MM.1S (cell line): ENCODE measurements at regions not wholly inside any gene's neighbourhood (a gene's known extent, or its start where the extent isn't known, plus 50 kb on each side); places are given as distances from the start of the nearest gene placed in this dataset.
"Not testable (repeated sequence)": the region's sequence is repeated elsewhere in the genome, so short reads cannot be mapped to it uniquely, and the experiment has no call there.

Experiments
- DNase-seq: peaks from one replicate; pipeline ENCODE4 v3.0.0-alpha.2; 2015
- H2AFZ ChIP-seq: fragments of 300-600 bp; sonication (generic); 2 replicates; pipeline ENCODE4 v1.6.0; 2016; ENCODE audit warnings: antibody characterized with exemption, low read length
- H3F3A ChIP-seq: fragments of 300-600 bp; sonication (generic); 2 replicates; pipeline ENCODE4 v1.6.1; 2016; ENCODE audit warnings: mild to moderate bottlenecking, antibody characterized with exemption, low read length, moderate library complexity, mixed read lengths; ENCODE audit not compliant: insufficient read depth
- H3K27ac ChIP-seq: fragments of 300-600 bp; sonication (generic); 2 replicates; pipeline ENCODE4 v1.5.1; 2016; ENCODE audit warnings: mild to moderate bottlenecking, low read length
- H3K27me3 ChIP-seq: fragments of 300-600 bp; sonication (generic); replicated peaks from 2 replicates; pipeline ENCODE4 v1.6.0; 2016; ENCODE audit warnings: low read length; ENCODE audit not compliant: insufficient read depth
- H3K36me3 ChIP-seq: fragments of 300-600 bp; sonication (generic); replicated peaks from 2 replicates; pipeline ENCODE4 v1.6.1; 2016; ENCODE audit warnings: mild to moderate bottlenecking, low read length, mixed read lengths; ENCODE audit not compliant: insufficient read depth
- H3K4me1 ChIP-seq: fragments of 300-600 bp; sonication (generic); 2 replicates; pipeline ENCODE4 v1.6.1; 2016; ENCODE audit warnings: low read length, mixed read lengths
- H3K4me2 ChIP-seq: fragments of 300-600 bp; sonication (generic); 2 replicates; pipeline ENCODE4 v1.6.0; 2016; ENCODE audit warnings: low read depth, low read length
- H3K4me3 ChIP-seq: fragments of 300-600 bp; sonication (generic); 2 replicates; pipeline ENCODE4 v1.5.1; 2016; ENCODE audit warnings: low read length, mixed read lengths
- H3K79me2 ChIP-seq: fragments of 300-600 bp; sonication (generic); 2 replicates; pipeline ENCODE4 v1.6.1; 2016; ENCODE audit warnings: mixed run types, low read length, mixed read lengths
- H3K9ac ChIP-seq: fragments of 300-600 bp; sonication (generic); 2 replicates; pipeline ENCODE4 v1.6.1; 2016; ENCODE audit warnings: low read length, mixed read lengths
- H3K9me2 ChIP-seq: fragments of 300-600 bp; sonication (generic); replicated peaks from 2 replicates; pipeline ENCODE4 v1.6.1; 2016; ENCODE audit warnings: mild to moderate bottlenecking, low read length, mixed read lengths; ENCODE audit not compliant: insufficient read depth
- H3K9me3 ChIP-seq: fragments of 300-600 bp; sonication (generic); replicated peaks from 2 replicates; pipeline ENCODE4 v1.6.1; 2016; ENCODE audit warnings: mild to moderate bottlenecking, low read length, mixed read lengths; ENCODE audit not compliant: insufficient read depth
- H4K20me1 ChIP-seq: fragments of 300-600 bp; sonication (generic); 2 replicates; pipeline ENCODE4 v1.6.1; 2016; ENCODE audit warnings: mild to moderate bottlenecking, low read length, moderate library complexity, mixed read lengths; ENCODE audit not compliant: insufficient read depth
- CTCF ChIP-seq: fragments of 300-600 bp; sonication (generic); IDR thresholded peaks from 2 replicates; pipeline ENCODE4 v1.5.1; 2016; ENCODE audit warnings: antibody characterized with exemption, low read length, mixed read lengths
- EZH2 ChIP-seq: fragments of 300-600 bp; sonication (generic); optimal IDR thresholded peaks from 2 replicates; pipeline ENCODE3; 2017; ENCODE audit warnings: low read depth, mild to moderate bottlenecking, antibody characterized with exemption, low read length, mixed read lengths
- EZH2phosphoT487 ChIP-seq: fragments of 300-600 bp; sonication (generic); IDR thresholded peaks from 2 replicates; pipeline ENCODE4 v1.6.1; 2018; ENCODE audit warnings: antibody characterized with exemption, low read length

- DNase-seq, result no peak
- no peaks in the 10 kb centered on the region; the same call in 1 of the 2 replicates for H3K36me3 ChIP-seq
- H3K9me3 ChIP-seq, result no peaks in the 10 kb centered on the region; the same call in 1 of the 2 replicates
- peaks cover 14% of the 10 kb centered on the region for H3K4me1 ChIP-seq
- H3K4me2 ChIP-seq, result no peak overlapping the region
- H4K20me1 ChIP-seq, result no peaks in the 10 kb centered on the region
- no peaks in the 10 kb centered on the region for H3K9me2 ChIP-seq
- H3K4me3 ChIP-seq, result no peak overlapping the region
- H2AFZ ChIP-seq, result no peak overlapping the region
- H3K27me3 ChIP-seq, result no peaks in the 10 kb centered on the region
- TF ChIP-seq EZH2 (no peak), EZH2phosphoT487 (no peak), CTCF (no peak)
- no peaks in the 10 kb centered on the region for H3F3A ChIP-seq
- H3K27ac ChIP-seq, result no peak overlapping the region
- H3K79me2 ChIP-seq, result no peaks in the 10 kb centered on the region
- no peak overlapping the region for H3K9ac ChIP-seq
Measured at GRCh38 chr12:46569826-46570439, 197.4 kb upstream of the SLC38A2 start.

- Histone ChIP-seq H3K79me2 (no peaks in the 10 kb centered on the region), H3K4me2 (no peak overlapping the region), H4K20me1 (no peaks in the 10 kb centered on the region), H3K27ac (no peak overlapping the region), H3F3A (no peaks in the 10 kb centered on the region), H3K36me3 (no peaks in the 10 kb centered on the region; the same call in 1 of the 2 replicates), H3K4me1 (peaks cover 14% of the 10 kb centered on the region), H3K27me3 (no peaks in the 10 kb centered on the region), H3K9ac (no peak overlapping the region), H3K4me3 (no peak overlapping the region), H2AFZ (no peak overlapping the region), H3K9me3 (no peaks in the 10 kb centered on the region; the same call in 1 of the 2 replicates), H3K9me2 (no peaks in the 10 kb centered on the region)
- DNase-seq, result no peak
- no peak for TF ChIP-seq EZH2phosphoT487
- no peak for TF ChIP-seq CTCF
Measured at GRCh38 chr12:46567667-46568066, 195.1 kb upstream of the SLC38A2 start.

- H4K20me1 ChIP-seq, result no peaks in the 10 kb centered on the region
- peaks cover 7% of the 10 kb centered on the region; the same call in 1 of the 2 replicates for H3F3A ChIP-seq
- no peak overlapping the region for H2AFZ ChIP-seq
- DNase-seq, result no peak
- H3K79me2 ChIP-seq, result no peaks in the 10 kb centered on the region
- H3K9me2 ChIP-seq, result no peaks in the 10 kb centered on the region
- H3K9ac ChIP-seq, result no peak overlapping the region
- TF ChIP-seq EZH2 (no peak), CTCF (no peak), EZH2phosphoT487 (no peak)
- H3K4me1 ChIP-seq, result peaks cover 28% of the 10 kb centered on the region
- no peak overlapping the region for H3K4me2 ChIP-seq
- H3K27ac ChIP-seq, result no peak overlapping the region
- no peak overlapping the region for H3K4me3 ChIP-seq
- no peaks in the 10 kb centered on the region for H3K27me3 ChIP-seq
- H3K9me3 ChIP-seq, result no peaks in the 10 kb centered on the region; the same call in 1 of the 2 replicates
- no peaks in the 10 kb centered on the region for H3K36me3 ChIP-seq
Measured at GRCh38 chr12:46562625-46563225, 190.2 kb upstream of the SLC38A2 start.

DNA sequence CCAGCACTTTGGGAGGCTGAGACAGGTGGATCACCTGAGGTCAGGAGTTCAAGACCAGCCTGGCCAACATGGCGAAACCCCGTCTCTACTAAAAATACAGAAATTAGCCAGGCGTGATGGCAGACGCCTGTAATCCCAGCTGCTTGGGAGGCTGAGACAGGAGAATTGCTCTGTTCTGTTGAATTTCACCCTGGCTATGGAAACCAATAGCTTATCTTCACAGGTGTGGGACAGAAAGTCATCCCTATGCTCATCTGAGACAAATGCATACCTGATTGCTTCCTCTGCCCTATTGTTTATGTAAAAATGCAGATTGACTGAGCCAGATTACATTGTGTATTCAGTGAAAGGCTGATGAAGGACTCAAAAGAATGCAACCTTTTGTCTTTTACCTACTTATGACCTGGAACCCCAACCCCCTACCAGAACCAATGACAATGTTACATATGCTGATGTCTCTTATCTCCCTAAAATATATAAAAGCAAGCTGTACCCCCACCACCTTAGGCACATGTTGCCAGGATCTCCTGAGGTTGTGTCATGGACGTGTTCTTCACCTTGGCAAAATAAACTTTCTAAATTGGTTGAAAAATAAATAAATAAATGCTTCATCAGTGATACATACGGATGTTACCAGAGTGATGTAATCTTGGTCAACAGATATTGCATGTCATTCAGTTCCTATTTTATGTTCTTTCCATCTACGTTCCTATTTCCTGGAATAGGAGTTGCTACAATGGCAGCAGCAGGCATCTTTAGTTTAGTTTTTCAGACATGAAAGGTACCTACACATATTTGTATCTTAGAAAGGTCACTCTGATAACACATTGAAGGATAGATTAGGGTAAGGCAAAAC is 189.4 kb upstream of the SLC38A2 start:
- H3K4me2 ChIP-seq, H3K4me3 ChIP-seq, H3K27me3 ChIP-seq, DNase-seq, H3K9me3 ChIP-seq, H3K27ac ChIP-seq, H3F3A ChIP-seq, H3K36me3 ChIP-seq, H3K9me2 ChIP-seq, H3K9ac ChIP-seq, H2AFZ ChIP-seq, H4K20me1 ChIP-seq, H3K79me2 ChIP-seq: not testable (repeated sequence)
- H3K4me1 ChIP-seq, result peaks cover 28% of the 10 kb centered on the region
